HCT116 (cell line): ENCODE measurements at regions not wholly inside any gene's neighbourhood (a gene's known extent, or its start where the extent isn't known, plus 50 kb on each side); places are given as distances from the start of the nearest gene placed in this dataset.

Experiments
- ATAC-seq: fragments of 200-7000 bp; cut with Tn5 transposase; 2 replicates; pipeline ENCODE4 v1.9.1; 2020; ENCODE audit warnings: mild to moderate bottlenecking, moderate library complexity
- BruUV-seq: library from RNA; stranded (reverse); fragments of 400-500 nt; replicated peaks from 2 replicates; lab custom pipeline; 2021; lab: Mats Ljungman, UMichigan
- CTCF ChIA-PET: fragments of 300-600 bp; sonication (Branson Sonifier 250); formaldehyde crosslinking; loops from one replicate; lab custom pipeline; 2021; ENCODE audit warnings: antibody characterized with exemption; lab: Charles Lee
- POLR2A ChIA-PET: fragments of 300-600, 350-600 bp; sonication (Branson Sonifier 250); formaldehyde crosslinking; loops from one replicate; lab custom pipeline; 2021; ENCODE audit warnings: antibody characterized with exemption; lab: Charles Lee
- RAD21 ChIA-PET, 2 experiments: fragments of 300-600 bp; sonication (Branson Sonifier 250); formaldehyde crosslinking; loops; one replicate each; lab custom pipeline; 2023; ENCODE audit warnings: low total read pairs in 2 of 2; ENCODE audit not compliant: uncharacterized antibody in 2 of 2, unreplicated experiment in 2 of 2, low non-redundant PET in 1 of 2; lab: Charles Lee
- DNase-seq: peaks from one replicate; pipeline ENCODE4 v3.0.0-alpha.2; 2010; ENCODE audit warnings: low read depth, low spot score
- H2AFZ ChIP-seq: fragments of 200-600 bp; shearing (Covaris generic), sonication (generic); 2 replicates; pipeline ENCODE4 v1.6.1; 2017; ENCODE audit warnings: low read depth, mixed run types, mixed read lengths, antibody characterized with exemption, low read length; ENCODE audit not compliant: poor library complexity, severe bottlenecking
- H3K27ac ChIP-seq: 2 replicates; pipeline ENCODE4 v1.5.1; 2012; ENCODE audit warnings: low read depth, low read length
- H3K27me3 ChIP-seq: fragments of 200-600 bp; sonication (generic); 2 replicates; pipeline ENCODE4 v1.6.1; 2016; ENCODE audit warnings: mixed run types, low read length, mixed read lengths; ENCODE audit not compliant: insufficient read depth
- H3K36me3 ChIP-seq, 2 experiments: fragments of 200-500 bp in 1 of 2; fragments of 200-600 bp in 1 of 2; sonication (Bioruptor generic) in 1 of 2; sonication (generic) in 1 of 2; 2 replicates each; pipeline versions ENCODE4 v1.5.1 to v1.6.1; 2014 to 2016; ENCODE audit warnings: low read length in 2 of 2, inconsistent platforms in 1 of 2, mixed read lengths in 1 of 2, mixed run types in 1 of 2; ENCODE audit not compliant: insufficient read depth in 2 of 2, control insufficient read depth in 1 of 2
- H3K4me1 ChIP-seq, 2 experiments: fragments of 200-600 bp in 1 of 2; sonication (generic) in 1 of 2; 2 replicates each; pipeline versions ENCODE4 v1.5.1 to v1.6.1; 2012 to 2017; ENCODE audit warnings: low read length in 2 of 2, inconsistent platforms in 1 of 2, mild to moderate bottlenecking in 1 of 2, mixed read lengths in 1 of 2, mixed run types in 1 of 2, moderate library complexity in 1 of 2; ENCODE audit not compliant: insufficient read depth in 2 of 2, control insufficient read depth in 1 of 2
- H3K4me2 ChIP-seq: fragments of 200-600 bp; sonication (generic); 2 replicates; pipeline ENCODE4 v1.6.1; 2017; ENCODE audit warnings: mixed run types, low read length, mixed read lengths
- H3K4me3 ChIP-seq, 2 experiments: fragments of 200-600 bp in 1 of 2; sonication (generic) in 1 of 2; replicated peaks in 1 of 2; 2 replicates each; pipeline ENCODE4 v1.5.1; 2011 to 2016; ENCODE audit warnings: low read length in 2 of 2, control low read depth in 1 of 2, low read depth in 1 of 2, mild to moderate bottlenecking in 1 of 2, mixed read lengths in 1 of 2, mixed run types in 1 of 2
- H3K79me2 ChIP-seq: fragments of 200-600 bp; sonication (generic); 2 replicates; pipeline ENCODE4 v1.6.1; 2017; ENCODE audit warnings: mild to moderate bottlenecking, mixed run types, low read length, moderate library complexity, mixed read lengths; ENCODE audit not compliant: insufficient read depth
- H3K9ac ChIP-seq: fragments of 200-600 bp; sonication (generic); 2 replicates; pipeline ENCODE4 v1.6.1; 2016; ENCODE audit warnings: low read length, mixed read lengths
- H3K9me2 ChIP-seq: fragments of 200-600 bp; sonication (generic), shearing (Covaris generic); 2 replicates; pipeline ENCODE4 v1.6.1; 2017; ENCODE audit warnings: mixed run types, mild to moderate bottlenecking, moderate library complexity; ENCODE audit not compliant: insufficient read depth
- H3K9me3 ChIP-seq, 2 experiments: fragments of 200-500 bp in 1 of 2; fragments of 200-600 bp in 1 of 2; sonication (Bioruptor generic) in 1 of 2; sonication (generic) in 1 of 2; 2 replicates each; pipeline ENCODE4 v1.6.1; 2014 to 2017; ENCODE audit warnings: low read length in 2 of 2, mixed read lengths in 2 of 2, inconsistent platforms in 1 of 2, low read depth in 1 of 2, mild to moderate bottlenecking in 1 of 2, mixed run types in 1 of 2, moderate library complexity in 1 of 2; ENCODE audit not compliant: control insufficient read depth in 1 of 2, insufficient read depth in 1 of 2
- H4K20me1 ChIP-seq: fragments of 200-600 bp; sonication (generic), shearing (Covaris generic); 2 replicates; pipeline ENCODE4 v1.6.1; 2017; ENCODE audit warnings: mixed run types, mild to moderate bottlenecking, moderate library complexity; ENCODE audit not compliant: insufficient read depth
- EGR1 ChIP-seq: IDR thresholded peaks from 2 replicates; pipeline ENCODE4 v1.6.1; 2012; ENCODE audit warnings: low read depth
- JUND ChIP-seq: IDR thresholded peaks from 2 replicates; pipeline ENCODE4 v1.6.1; 2012
- RAD21 ChIP-seq: IDR thresholded peaks from 2 replicates; pipeline ENCODE4 v1.6.1; 2012; ENCODE audit warnings: low read depth, mild to moderate bottlenecking
- ZBTB33 ChIP-seq: IDR thresholded peaks from 2 replicates; pipeline ENCODE4 v1.6.1; 2011; ENCODE audit warnings: mild to moderate bottlenecking, low read length, moderate library complexity; ENCODE audit not compliant: insufficient replicate concordance; ENCODE audit errors: extremely low read depth
- intact Hi-C: fragments of 100-400 bp; cut with micrococcal nuclease; formaldehyde crosslinking; loops from 2 replicates; pipeline ENCODE4 v1.10.0; 2022
- TF ChIP-seq, protein P1 (sequence below), 3 experiments: fragments of 200-600 bp in 1 of 3; sonication (generic) in 1 of 3; IDR thresholded peaks in 2 of 3; conservative IDR thresholded peaks in 1 of 3; 2 replicates each; pipeline ENCODE4 v1.5.1; 2012 to 2017; ENCODE audit warnings: low read depth in 2 of 3, low read length in 2 of 3, antibody characterized with exemption in 1 of 3, borderline replicate concordance in 1 of 3, control low read depth in 1 of 3, mild to moderate bottlenecking in 1 of 3, mixed read lengths in 1 of 3, mixed run types in 1 of 3, moderate library complexity in 1 of 3; ENCODE audit not compliant: insufficient read depth in 1 of 3

DNA sequence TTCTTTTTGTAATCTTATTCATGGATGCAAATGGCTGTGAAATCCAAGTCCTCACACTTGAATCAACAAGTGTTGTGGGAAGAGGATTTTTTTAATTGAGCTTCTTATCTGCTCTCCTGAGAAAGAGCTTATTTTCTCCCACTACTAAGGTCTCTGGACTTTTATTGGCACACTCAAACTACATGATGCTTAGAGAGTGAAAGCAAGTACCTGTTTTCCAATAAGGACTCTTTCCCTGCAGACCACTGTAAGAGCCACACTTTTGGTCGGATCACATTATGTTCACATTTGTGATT lies 546.4 kb upstream of the ARRDC3 start:
- no peak overlapping the region for H3K4me2 ChIP-seq
- POLR2A ChIA-PET: no interaction called here
- no peaks in the 10 kb centered on the region for H3K9me2 ChIP-seq

DNA sequence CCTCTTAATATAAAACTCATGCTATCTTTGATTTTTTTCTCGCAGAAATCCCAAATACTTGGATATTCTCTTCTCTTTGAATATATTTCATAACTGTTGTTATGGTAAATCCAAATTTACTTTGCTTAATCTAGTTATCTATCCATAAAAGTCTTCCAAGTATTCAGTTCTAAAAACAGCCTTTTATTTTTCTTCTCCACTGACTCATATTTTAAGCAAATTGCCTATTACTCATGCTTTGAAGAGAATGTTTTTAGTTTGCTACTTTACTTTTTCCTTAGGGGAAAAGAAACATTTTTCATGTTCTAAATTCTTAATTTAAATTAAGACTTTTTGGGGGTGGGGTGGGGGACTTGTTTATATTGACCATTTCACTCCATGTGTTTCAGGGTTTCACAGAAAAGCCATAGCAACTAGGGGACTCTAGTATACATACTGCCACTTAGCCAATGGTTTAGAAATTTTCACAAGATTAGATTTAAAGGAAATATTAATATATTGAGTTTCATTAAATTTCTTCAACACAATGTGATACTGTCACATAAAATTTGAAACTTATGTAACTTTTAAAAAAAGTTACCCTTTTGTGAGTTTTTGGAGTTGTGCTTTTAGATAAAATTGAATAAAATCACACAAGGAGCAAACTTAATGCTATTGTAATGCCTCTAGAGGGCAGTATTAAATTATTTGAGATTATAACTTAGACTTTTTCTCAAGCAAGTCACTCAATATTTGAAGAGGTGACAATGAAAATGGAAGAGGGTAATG lies 545.8 kb upstream of the ARRDC3 start:
- H3K4me2 ChIP-seq: no peak overlapping the region
- no peaks in the 10 kb centered on the region for H3K9me2 ChIP-seq
- H4K20me1 ChIP-seq: no peaks in the 10 kb centered on the region
- no peak overlapping the region for H3K27ac ChIP-seq
- peak overlapping the region; percentile 44 for H2AFZ ChIP-seq
- TF ChIP-seq EGR1 (no peak), ZBTB33 (no peak), RAD21 (peak; percentile 71)
- TF ChIP-seq, protein P1, sequence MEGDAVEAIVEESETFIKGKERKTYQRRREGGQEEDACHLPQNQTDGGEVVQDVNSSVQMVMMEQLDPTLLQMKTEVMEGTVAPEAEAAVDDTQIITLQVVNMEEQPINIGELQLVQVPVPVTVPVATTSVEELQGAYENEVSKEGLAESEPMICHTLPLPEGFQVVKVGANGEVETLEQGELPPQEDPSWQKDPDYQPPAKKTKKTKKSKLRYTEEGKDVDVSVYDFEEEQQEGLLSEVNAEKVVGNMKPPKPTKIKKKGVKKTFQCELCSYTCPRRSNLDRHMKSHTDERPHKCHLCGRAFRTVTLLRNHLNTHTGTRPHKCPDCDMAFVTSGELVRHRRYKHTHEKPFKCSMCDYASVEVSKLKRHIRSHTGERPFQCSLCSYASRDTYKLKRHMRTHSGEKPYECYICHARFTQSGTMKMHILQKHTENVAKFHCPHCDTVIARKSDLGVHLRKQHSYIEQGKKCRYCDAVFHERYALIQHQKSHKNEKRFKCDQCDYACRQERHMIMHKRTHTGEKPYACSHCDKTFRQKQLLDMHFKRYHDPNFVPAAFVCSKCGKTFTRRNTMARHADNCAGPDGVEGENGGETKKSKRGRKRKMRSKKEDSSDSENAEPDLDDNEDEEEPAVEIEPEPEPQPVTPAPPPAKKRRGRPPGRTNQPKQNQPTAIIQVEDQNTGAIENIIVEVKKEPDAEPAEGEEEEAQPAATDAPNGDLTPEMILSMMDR (IDR thresholded peaks at IDR 0.05 in 2 of 3, conservative IDR thresholded peaks at IDR 0.05 in 1 of 3; ENCODE audit: borderline replicate concordance in 1 of 3, insufficient read depth in 1 of 3, low read depth in 2 of 3, low read length in 2 of 3): peak; percentile 27 to 69 (median 48); a peak in 3 of 6 replicates
- H3K79me2 ChIP-seq: no peaks in the 10 kb centered on the region
- POLR2A ChIA-PET: no interaction called here
- peak; percentile 62 for ATAC-seq
- intact Hi-C loops: loop anchor here (1.0 to 10.0 kb wide), 3 partner anchors 284 to 424 kb away; no protein-coding TSS in a partner anchor
- no TSS peak for BruUV-seq
- no peaks in the 10 kb centered on the region for H3K9me3 ChIP-seq
- no peaks in the 10 kb centered on the region for H3K27me3 ChIP-seq
- no peak overlapping the region for H3K9ac ChIP-seq
- H3K4me3 ChIP-seq: no peak overlapping the region
- DNase-seq: peak; percentile 10
- no peaks in the 10 kb centered on the region for H3K4me1 ChIP-seq
- no peaks in the 10 kb centered on the region for H3K36me3 ChIP-seq
- RAD21 ChIA-PET: interaction anchor here in 1 of 2 experiments (1.5 kb wide), 1 partner anchor 287 kb away, joined by 3 read pairs; no protein-coding TSS in a partner anchor
- CTCF ChIA-PET: interaction anchor here (0.7 to 2.1 kb wide), 5 partner anchors 10 to 287 kb away, joined by 3 to 8 read pairs (median 6); no protein-coding TSS in a partner anchor

More for the DNA sequence above, 546.4 kb upstream of the ARRDC3 start:
- Histone ChIP-seq H3K36me3 (no peaks in the 10 kb centered on the region), H3K9ac (no peak overlapping the region), H3K79me2 (no peaks in the 10 kb centered on the region), H3K27me3 (no peaks in the 10 kb centered on the region), H2AFZ (no peak overlapping the region), H3K4me3 (no peak overlapping the region), H3K27ac (no peak overlapping the region), H3K9me3 (no peaks in the 10 kb centered on the region), H3K4me1 (no peaks in the 10 kb centered on the region), H4K20me1 (no peaks in the 10 kb centered on the region)
- DNase-seq (peak; percentile 0), ATAC-seq (no peak)
- no TSS peak for BruUV-seq
- TF ChIP-seq, protein P1 (IDR thresholded peaks at IDR 0.05 in 2 of 3, conservative IDR thresholded peaks at IDR 0.05 in 1 of 3; ENCODE audit: borderline replicate concordance in 1 of 3, insufficient read depth in 1 of 3, low read depth in 2 of 3, low read length in 2 of 3): 0 out of 6 replicates have a peak, but pooled peaks of 1 of the 3 experiments have one; percentile 2
- TF ChIP-seq JUND: no peak
- intact Hi-C loops: loop anchor here (1.0 to 10.0 kb wide), 3 partner anchors 285 to 425 kb away; no protein-coding TSS in a partner anchor
- CTCF ChIA-PET: interaction anchor here (0.7 to 1.6 kb wide), 4 partner anchors 9 to 288 kb away, joined by 3 to 8 read pairs (median 6); no protein-coding TSS in a partner anchor
- RAD21 ChIA-PET: interaction anchor here in 1 of 2 experiments (1.5 kb wide), 1 partner anchor 288 kb away, joined by 3 read pairs; no protein-coding TSS in a partner anchor
